ENCODE measurements at regions not wholly inside any gene's neighbourhood (a gene's known extent, or its start where the extent isn't known, plus 50 kb on each side); places are given as distances from the start of the nearest gene placed in this dataset.
"Not testable (repeated sequence)": the region's sequence is repeated elsewhere in the genome, so short reads cannot be mapped to it uniquely, and the experiment has no call there.

DNA sequence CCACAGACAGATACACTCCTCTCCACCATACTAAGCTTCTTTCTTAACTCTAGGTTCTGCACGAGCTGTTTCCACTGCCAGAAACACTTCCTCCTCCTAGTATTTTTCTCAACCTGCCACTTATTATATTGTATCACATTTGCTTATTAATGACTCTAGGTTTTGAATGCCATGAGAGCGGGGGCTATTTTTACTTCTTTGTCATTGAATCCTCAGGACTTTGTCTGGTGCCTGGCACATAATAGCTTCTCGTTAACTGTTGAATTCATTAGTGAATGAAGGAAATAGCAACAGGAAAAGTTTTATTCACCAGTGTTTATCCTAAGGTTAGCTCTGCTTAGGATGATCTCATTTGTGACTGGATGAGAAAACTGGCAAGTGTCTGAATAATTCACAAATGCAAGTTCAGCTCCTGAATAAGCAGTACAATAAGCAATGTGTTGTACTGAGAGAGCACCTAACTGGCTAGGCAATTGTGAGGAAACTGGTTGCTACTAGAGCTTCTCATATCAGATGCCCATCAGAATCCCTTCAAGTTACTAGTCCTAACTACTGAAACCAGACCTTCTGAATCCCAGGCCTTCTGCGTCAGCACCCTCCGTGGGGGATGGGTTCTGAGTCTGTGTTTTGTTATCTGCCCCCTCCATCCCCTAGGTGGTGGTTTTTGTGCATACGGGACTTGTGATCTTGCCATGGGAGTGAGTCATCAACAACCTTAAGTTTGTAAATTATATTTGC, 92.7 kb downstream of the LSMEM1 start:
- DNase-seq (ENCODE audit: low spot score) = no peak
- H3K27ac Mint-ChIP-seq = no peak overlapping the region
- no peak overlapping the region for H3K4me3 Mint-ChIP-seq (ENCODE audit: low read depth)
- H3K4me1 Mint-ChIP-seq (ENCODE audit: low read depth) = peaks cover 3% of the 10 kb centered on the region
- intact Hi-C loops (cut with micrococcal nuclease) = no loop called here
- H3K36me3 Mint-ChIP-seq (ENCODE audit: low read depth) = no peaks in the 10 kb centered on the region
- peaks cover 10% of the 10 kb centered on the region for H3K9me3 Mint-ChIP-seq
- peaks cover 1% of the 10 kb centered on the region for H3K27me3 Mint-ChIP-seq (ENCODE audit: low read depth)

DNA sequence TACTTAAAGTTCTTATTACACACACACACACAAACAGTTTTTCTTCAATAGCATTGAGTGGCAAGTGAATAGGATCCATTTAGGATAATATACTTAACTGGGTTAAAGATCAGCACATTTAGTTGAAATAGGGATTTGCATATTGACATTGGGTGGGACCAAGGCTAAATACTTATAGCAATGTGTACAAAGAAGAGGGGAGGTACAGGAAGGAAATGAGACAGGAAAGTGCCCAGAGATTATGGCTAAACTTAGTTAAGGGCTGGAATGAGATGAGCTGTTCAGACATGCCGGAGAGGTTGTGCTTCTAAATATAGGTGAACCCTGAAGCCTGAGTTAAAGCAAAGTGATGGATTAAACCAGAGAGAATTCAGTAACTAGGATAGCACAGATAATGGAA, 95.1 kb downstream of the LSMEM1 start:
- Mint-ChIP-seq H3K4me3 (ENCODE audit: low read depth) (no peak overlapping the region), H3K4me1 (ENCODE audit: low read depth) (peaks cover 3% of the 10 kb centered on the region), H3K36me3 (ENCODE audit: low read depth) (no peaks in the 10 kb centered on the region), H3K27ac (no peak overlapping the region), H3K9me3 (peaks cover 10% of the 10 kb centered on the region), H3K27me3 (ENCODE audit: low read depth) (no peaks in the 10 kb centered on the region)
- DNase-seq (ENCODE audit: low spot score) = no peak
- intact Hi-C loops (cut with micrococcal nuclease) = no loop called here

DNA sequence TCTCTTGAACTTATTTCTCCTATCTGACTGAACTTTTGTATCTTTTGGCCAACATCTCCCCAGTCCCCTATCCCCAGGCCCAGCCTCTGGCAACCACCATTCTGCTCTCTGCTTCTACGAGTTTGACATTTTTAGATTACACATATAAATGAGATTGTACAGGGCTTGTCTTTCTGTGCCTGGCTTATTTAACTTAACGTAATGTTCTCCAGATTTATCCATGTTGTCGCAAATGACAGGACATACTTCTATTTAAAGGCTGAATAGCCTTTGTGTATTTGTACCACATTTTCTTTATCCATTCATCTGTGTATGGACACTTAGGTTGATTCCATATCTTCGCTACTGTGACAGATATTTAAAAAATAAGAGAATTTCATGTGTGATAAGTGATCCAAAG, 98.6 kb downstream of the LSMEM1 start:
- DNase-seq (ENCODE audit: low spot score) = no peak
- intact Hi-C loops (cut with micrococcal nuclease) = no loop called here
- Mint-ChIP-seq H3K4me3 (ENCODE audit: low read depth) (no peak overlapping the region), H3K36me3 (ENCODE audit: low read depth) (no peaks in the 10 kb centered on the region), H3K27me3 (ENCODE audit: low read depth) (no peaks in the 10 kb centered on the region), H3K4me1 (ENCODE audit: low read depth) (no peaks in the 10 kb centered on the region), H3K9me3 (peaks cover 10% of the 10 kb centered on the region), H3K27ac (no peak overlapping the region)

DNA sequence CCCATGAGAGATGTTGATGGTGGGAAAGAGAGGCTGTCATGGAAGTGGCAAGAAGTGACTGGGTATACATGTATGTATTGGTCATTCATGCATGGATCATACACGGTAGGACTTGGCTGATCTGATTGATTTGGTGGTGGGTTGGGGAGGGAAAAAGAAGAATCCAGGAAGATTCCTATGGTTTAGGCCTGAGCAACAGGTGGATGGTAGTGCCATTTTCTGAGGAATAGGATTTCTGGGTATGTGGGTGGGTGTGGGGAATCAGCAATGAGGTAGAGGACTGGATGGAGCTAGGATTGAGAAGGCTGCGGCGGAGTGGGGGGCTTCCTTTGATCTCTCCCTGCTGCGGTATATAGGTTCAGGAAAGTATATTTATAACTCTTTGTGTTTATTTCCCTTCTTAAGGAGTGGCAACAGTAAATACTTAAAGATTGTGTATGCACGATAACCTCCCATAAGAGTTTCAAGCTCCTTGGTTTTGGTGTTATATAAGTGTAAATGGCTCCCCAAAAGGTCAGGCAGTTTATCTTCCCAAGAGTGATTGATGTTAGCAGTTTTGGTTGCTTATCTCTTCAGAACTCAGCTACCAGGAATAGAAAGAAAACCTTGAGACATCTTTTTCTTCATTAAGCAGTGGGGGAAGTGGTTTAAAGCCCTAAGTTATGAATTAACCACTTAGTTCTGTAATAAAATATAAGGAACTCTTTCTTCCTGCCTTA, 100.1 kb downstream of the LSMEM1 start:
- DNase-seq (ENCODE audit: low spot score) = no peak
- intact Hi-C loops (cut with micrococcal nuclease) = no loop called here
- Mint-ChIP-seq H3K27ac (no peak overlapping the region), H3K4me3 (ENCODE audit: low read depth) (no peak overlapping the region), H3K27me3 (ENCODE audit: low read depth) (no peaks in the 10 kb centered on the region), H3K36me3 (ENCODE audit: low read depth) (no peaks in the 10 kb centered on the region), H3K9me3 (peaks cover 8% of the 10 kb centered on the region), H3K4me1 (ENCODE audit: low read depth) (no peaks in the 10 kb centered on the region)

DNA sequence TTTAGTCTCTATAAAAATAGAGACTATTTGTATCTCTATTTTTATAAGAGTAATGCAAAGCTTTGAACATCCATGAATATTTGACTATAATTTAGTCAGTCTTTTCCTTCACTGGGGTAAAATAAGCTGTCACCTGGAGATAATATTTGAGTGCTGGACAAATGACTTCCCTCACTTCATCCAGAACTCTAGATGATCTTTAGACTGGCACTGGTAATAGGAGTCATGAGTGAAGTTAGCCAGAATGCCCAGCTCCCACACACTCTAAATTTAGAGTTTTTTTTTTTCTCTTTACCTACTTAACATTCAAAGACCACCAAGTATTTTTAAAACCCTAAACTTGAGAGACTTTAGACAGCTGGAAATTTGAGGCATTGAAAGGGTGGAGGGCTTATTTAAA, 100.7 kb downstream of the LSMEM1 start:
- intact Hi-C loops (cut with micrococcal nuclease) = no loop called here
- no peaks in the 10 kb centered on the region for H3K27me3 Mint-ChIP-seq (ENCODE audit: low read depth)
- H3K9me3 Mint-ChIP-seq = peaks cover 1% of the 10 kb centered on the region
- no peaks in the 10 kb centered on the region for H3K36me3 Mint-ChIP-seq (ENCODE audit: low read depth)
- H3K4me3 Mint-ChIP-seq (ENCODE audit: low read depth) = no peak overlapping the region
- H3K4me1 Mint-ChIP-seq (ENCODE audit: low read depth) = no peaks in the 10 kb centered on the region
- no peak overlapping the region for H3K27ac Mint-ChIP-seq
- DNase-seq (ENCODE audit: low spot score) = no peak

DNA sequence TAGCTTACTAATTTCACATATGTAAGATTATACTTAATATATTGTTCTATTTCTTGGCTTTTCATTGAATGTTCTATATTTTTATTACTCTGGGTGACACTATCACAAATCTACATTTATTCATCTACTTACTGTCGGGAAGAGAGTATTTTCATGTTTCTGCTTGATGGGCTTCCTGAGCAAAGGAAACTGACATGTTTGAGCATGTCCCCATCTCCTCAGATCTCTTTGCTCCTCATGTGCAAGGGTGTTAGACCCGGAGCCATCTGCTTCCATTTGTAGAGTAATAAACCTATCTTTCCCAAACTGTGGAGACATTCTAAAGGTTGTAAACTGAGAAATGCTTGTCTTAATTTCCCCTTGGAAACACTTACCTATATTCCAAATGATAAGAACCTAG, 103.5 kb downstream of the LSMEM1 start:
- DNase-seq (ENCODE audit: low spot score) = no peak
- intact Hi-C loops (cut with micrococcal nuclease) = no loop called here
- no peak overlapping the region for H3K27ac Mint-ChIP-seq
- H3K36me3 Mint-ChIP-seq (ENCODE audit: low read depth) = no peaks in the 10 kb centered on the region
- H3K9me3 Mint-ChIP-seq = no peaks in the 10 kb centered on the region
- no peaks in the 10 kb centered on the region for H3K4me1 Mint-ChIP-seq (ENCODE audit: low read depth)
- no peaks in the 10 kb centered on the region for H3K27me3 Mint-ChIP-seq (ENCODE audit: low read depth)
- no peak overlapping the region for H3K4me3 Mint-ChIP-seq (ENCODE audit: low read depth)

DNA sequence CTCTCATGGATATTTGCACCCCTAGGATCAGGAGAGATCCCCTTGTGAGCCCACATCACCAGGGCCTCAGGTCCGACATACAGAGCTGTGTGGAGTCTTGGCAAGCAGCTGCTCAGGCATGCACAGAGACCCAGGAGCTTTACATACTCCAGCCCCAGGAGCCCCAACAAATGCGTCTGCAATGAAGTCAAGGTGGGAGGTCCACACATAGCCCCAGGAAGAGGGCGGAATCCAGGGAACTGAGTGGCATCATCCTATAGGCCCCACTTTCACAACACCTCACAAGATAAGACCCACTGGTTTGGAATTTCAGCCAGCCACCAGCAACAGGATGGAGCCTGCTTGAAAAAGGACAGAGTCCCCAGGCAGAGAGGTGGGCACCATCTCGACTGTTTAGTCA, 106.7 kb downstream of the LSMEM1 start:
- peaks cover 4% of the 10 kb centered on the region for H3K27me3 Mint-ChIP-seq (ENCODE audit: low read depth)
- H3K36me3 Mint-ChIP-seq (ENCODE audit: low read depth) = no peaks in the 10 kb centered on the region
- intact Hi-C loops (cut with micrococcal nuclease) = no loop called here
- no peak overlapping the region for H3K4me3 Mint-ChIP-seq (ENCODE audit: low read depth)
- H3K27ac Mint-ChIP-seq = no peak overlapping the region
- H3K4me1 Mint-ChIP-seq (ENCODE audit: low read depth) = no peaks in the 10 kb centered on the region
- no peaks in the 10 kb centered on the region for H3K9me3 Mint-ChIP-seq
- no peak for DNase-seq (ENCODE audit: low spot score)

DNA sequence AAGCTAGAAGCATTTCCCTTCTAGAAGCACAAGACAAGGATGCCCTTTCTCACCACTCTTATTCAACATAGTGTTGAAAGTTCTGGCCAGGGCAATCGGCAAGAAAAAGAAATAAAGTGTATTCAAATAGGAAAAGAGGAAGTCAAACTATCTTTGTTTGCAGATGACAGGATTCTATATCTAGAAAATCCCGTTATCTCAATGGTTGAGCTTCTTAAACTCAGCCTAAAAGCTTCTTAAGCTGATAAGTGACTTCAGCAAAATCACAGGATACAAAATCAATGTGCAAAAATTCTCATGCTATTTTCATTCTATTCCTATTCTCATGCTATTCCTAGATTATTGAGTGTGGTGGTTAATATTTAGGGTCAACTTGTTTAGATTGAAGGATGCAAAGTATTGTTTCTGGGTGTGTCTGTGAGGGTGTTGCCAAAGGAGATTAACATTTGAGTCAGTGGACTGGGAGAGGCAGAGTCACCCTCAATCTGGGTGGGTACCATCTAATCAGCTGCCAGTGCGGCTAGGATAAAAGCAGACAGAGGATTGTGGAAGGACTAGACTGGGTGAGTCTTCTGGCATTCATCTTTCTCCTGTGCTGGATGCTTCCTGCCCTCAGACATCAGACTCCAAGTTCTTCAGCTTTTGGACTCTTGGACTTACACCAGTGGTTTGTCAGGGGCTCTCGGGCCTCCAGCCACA, 111.9 kb downstream of the LSMEM1 start:
- H3K4me3 Mint-ChIP-seq (ENCODE audit: low read depth); H3K27ac Mint-ChIP-seq; H3K27me3 Mint-ChIP-seq (ENCODE audit: low read depth); H3K4me1 Mint-ChIP-seq (ENCODE audit: low read depth); DNase-seq (ENCODE audit: low spot score); intact Hi-C loops (cut with micrococcal nuclease); H3K9me3 Mint-ChIP-seq; H3K36me3 Mint-ChIP-seq (ENCODE audit: low read depth): not testable (repeated sequence)

DNA sequence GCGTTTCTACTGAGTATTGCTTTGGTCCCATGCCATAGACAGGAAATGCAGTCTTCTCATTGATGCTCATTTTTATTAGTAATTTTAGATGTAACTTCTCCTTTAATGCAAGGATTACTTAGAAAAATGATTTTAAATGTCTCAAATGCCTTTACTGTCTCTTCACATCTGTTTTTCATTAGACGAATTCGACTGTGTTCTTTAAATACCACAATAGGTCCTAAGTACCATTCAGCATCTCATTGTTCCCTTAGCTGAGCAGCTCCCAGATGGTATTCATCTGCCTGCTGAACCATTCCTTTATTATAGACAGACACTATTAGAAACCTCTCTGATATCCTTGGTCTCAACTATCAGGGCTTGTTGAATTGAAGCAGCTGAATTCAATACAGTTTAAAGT, 113.6 kb downstream of the LSMEM1 start:
- H3K9me3 Mint-ChIP-seq = no peaks in the 10 kb centered on the region

DNA sequence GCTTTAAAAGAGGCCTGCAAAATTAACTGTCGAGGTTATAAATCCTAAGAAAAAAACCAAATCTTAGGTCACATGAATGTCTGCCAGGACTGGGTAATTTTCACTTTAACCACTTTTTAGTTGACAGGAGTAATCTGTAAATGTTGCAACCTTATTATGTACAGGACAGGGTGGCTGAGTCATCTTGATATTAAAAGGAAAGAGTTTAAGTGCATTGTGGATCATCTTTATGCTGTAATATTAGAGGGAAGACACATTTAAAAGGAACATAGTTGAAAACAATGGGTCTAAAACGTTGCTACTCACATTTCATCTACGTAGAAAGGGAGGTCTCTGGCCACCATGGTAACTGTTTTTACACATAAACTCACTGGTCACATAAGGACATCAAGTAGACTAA, 115.5 kb downstream of the LSMEM1 start:
- Mint-ChIP-seq H3K4me3 (ENCODE audit: low read depth) (no peak overlapping the region), H3K9me3 (no peaks in the 10 kb centered on the region), H3K4me1 (ENCODE audit: low read depth) (no peaks in the 10 kb centered on the region), H3K27ac (no peak overlapping the region), H3K36me3 (ENCODE audit: low read depth) (no peaks in the 10 kb centered on the region), H3K27me3 (ENCODE audit: low read depth) (peaks cover 3% of the 10 kb centered on the region)
- intact Hi-C loops (cut with micrococcal nuclease) = no loop called here
- no peak for DNase-seq (ENCODE audit: low spot score)

More for the DNA sequence above, 113.6 kb downstream of the LSMEM1 start:
- no peak for DNase-seq (ENCODE audit: low spot score)
- Mint-ChIP-seq H3K36me3 (ENCODE audit: low read depth) (no peaks in the 10 kb centered on the region), H3K4me3 (ENCODE audit: low read depth) (no peak overlapping the region), H3K4me1 (ENCODE audit: low read depth) (no peaks in the 10 kb centered on the region), H3K27ac (no peak overlapping the region), H3K27me3 (ENCODE audit: low read depth) (peaks cover 4% of the 10 kb centered on the region)
- intact Hi-C loops (cut with micrococcal nuclease) = no loop called here

DNA sequence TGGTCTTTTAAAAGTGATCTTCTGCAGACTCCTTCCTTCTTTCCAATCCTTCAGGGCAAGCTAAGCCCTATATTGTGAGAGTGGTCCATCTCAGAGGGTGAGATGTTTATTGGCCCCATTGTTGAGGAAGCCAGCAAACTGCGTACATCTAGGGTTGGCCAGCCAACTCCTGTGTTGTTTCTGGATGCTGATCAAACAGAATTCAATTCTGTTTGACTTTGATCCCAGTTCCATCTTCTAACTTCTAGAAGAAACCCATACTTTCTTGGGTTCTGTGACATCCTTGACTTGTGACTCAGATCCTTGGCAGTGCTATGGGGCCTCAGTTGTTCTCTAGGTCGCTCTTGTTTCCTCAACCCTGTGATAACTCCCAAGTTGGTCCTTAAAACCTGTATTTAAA, 116.2 kb downstream of the LSMEM1 start:
- Mint-ChIP-seq H3K27ac (no peak overlapping the region), H3K4me3 (ENCODE audit: low read depth) (no peak overlapping the region), H3K9me3 (no peaks in the 10 kb centered on the region), H3K4me1 (ENCODE audit: low read depth) (no peaks in the 10 kb centered on the region), H3K36me3 (ENCODE audit: low read depth) (no peaks in the 10 kb centered on the region), H3K27me3 (ENCODE audit: low read depth) (no peaks in the 10 kb centered on the region)
- DNase-seq (ENCODE audit: low spot score) = no peak
- intact Hi-C loops (cut with micrococcal nuclease) = no loop called here

DNA sequence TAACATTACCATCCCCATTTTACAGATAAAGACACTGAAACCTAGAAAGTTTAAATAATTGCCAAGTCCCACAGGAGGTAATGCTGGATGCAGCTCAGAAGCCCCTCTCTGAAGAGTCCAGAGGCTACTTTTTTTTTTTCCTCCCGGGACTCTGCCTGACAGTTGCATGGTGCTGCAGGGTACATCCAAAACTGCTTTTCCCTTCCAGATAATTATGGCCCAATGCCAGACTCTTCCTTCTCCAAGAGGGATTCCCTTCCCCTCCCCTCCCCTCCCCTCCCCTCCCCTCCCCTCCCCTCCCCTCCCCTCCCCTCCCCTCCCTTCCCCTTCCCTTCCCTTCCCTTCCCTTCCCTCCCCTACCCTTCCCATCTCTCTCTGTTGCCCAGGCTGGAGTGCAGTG, 122.9 kb downstream of the LSMEM1 start:
- intact Hi-C loops (cut with micrococcal nuclease) = no loop called here
- no peaks in the 10 kb centered on the region for H3K27me3 Mint-ChIP-seq (ENCODE audit: low read depth)
- H3K9me3 Mint-ChIP-seq = no peaks in the 10 kb centered on the region
- DNase-seq (ENCODE audit: low spot score) = no peak
- no peaks in the 10 kb centered on the region for H3K36me3 Mint-ChIP-seq (ENCODE audit: low read depth)
- no peaks in the 10 kb centered on the region for H3K4me1 Mint-ChIP-seq (ENCODE audit: low read depth)
- H3K4me3 Mint-ChIP-seq (ENCODE audit: low read depth) = no peak overlapping the region
- no peak overlapping the region for H3K27ac Mint-ChIP-seq

DNA sequence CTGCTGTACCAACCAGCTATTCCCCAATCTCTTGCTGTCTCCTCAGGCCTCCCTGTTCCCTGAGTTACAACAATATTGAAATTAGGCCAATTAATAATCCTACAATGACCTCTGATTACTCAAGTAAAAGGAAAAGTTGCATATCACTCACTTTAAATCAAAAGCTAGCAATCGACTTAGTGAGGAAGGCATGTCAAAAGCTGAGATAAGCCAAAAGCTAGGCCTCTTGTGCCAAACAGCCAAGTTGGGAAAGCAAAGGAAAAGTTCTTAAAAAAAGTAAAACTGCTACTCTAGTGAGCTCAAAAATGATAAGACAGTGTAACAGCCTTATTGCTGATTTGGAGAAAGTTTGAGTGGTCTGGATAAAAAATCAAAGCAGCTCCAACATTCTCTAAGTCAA, 129.8 kb downstream of the LSMEM1 start:
- no peaks in the 10 kb centered on the region for H3K36me3 Mint-ChIP-seq (ENCODE audit: low read depth)
- no peaks in the 10 kb centered on the region for H3K9me3 Mint-ChIP-seq
- intact Hi-C loops (cut with micrococcal nuclease) = no loop called here
- H3K4me3 Mint-ChIP-seq (ENCODE audit: low read depth) = no peak overlapping the region
- no peak for DNase-seq (ENCODE audit: low spot score)
- H3K27me3 Mint-ChIP-seq (ENCODE audit: low read depth) = no peaks in the 10 kb centered on the region
- H3K4me1 Mint-ChIP-seq (ENCODE audit: low read depth) = no peaks in the 10 kb centered on the region
- H3K27ac Mint-ChIP-seq = no peak overlapping the region

All from activated T-helper 2 cell treated with anti-CD3 and anti-CD28 coated beads, Interferon-gamma antibody, Interleukin-2, Interleukin-4, amounts not matched to agents 10 μg/mL and 5 μg/mL and 100 μg/mL, durations not matched to agents 14 hours and 24 hours and 36 hours (primary cell).